AG09309 (cell line): ENCODE measurements at regions not wholly inside any gene's neighbourhood (a gene's known extent, or its start where the extent isn't known, plus 50 kb on each side); places are given as distances from the start of the nearest gene placed in this dataset.

Source experiments
- DNase-seq: peaks from one replicate; pipeline ENCODE4 v3.0.0-alpha.2; 2010; ENCODE audit warnings: low read depth
- H3K4me3 ChIP-seq: 2 replicates; pipeline ENCODE4 v1.5.1; 2011; ENCODE audit warnings: mild to moderate bottlenecking, low read depth, low read length, moderate library complexity; ENCODE audit not compliant: control insufficient read depth
- CTCF ChIP-seq: IDR thresholded peaks from 2 replicates; pipeline ENCODE4 v1.5.1; 2011; ENCODE audit warnings: mild to moderate bottlenecking, low read depth, low read length, inconsistent platforms; ENCODE audit not compliant: insufficient read depth, control insufficient read depth; ENCODE audit errors: missing control alignments

GRCh38 chr3:135558150-135558783, 407.3 kb upstream of the PPP2R3A start:
- no peak for TF ChIP-seq CTCF
- DNase-seq: no peak
- H3K4me3 ChIP-seq: no peak overlapping the region

- DNase-seq: no peak
- H3K4me3 ChIP-seq: no peak overlapping the region
- no peak for TF ChIP-seq CTCF
Measured at GRCh38 chr3:135558906-135559305, 406.6 kb upstream of the PPP2R3A start.

GRCh38 chr3:135559802-135560201, 405.7 kb upstream of the PPP2R3A start:
- no peak for TF ChIP-seq CTCF
- no peak overlapping the region for H3K4me3 ChIP-seq
- DNase-seq: no peak

GRCh38 chr3:135560847-135561246, 404.7 kb upstream of the PPP2R3A start:
- no peak for TF ChIP-seq CTCF

GRCh38 chr3:135564696-135565095, 400.8 kb upstream of the PPP2R3A start:
- no peak for TF ChIP-seq CTCF
- no peak for DNase-seq
- no peak overlapping the region for H3K4me3 ChIP-seq

More at GRCh38 chr3:135560847-135561246, 404.7 kb upstream of the PPP2R3A start:
- DNase-seq: no peak
- H3K4me3 ChIP-seq: no peak overlapping the region

GRCh38 chr3:135565546-135565945, 400.0 kb upstream of the PPP2R3A start:
- no peak for TF ChIP-seq CTCF
- DNase-seq: no peak
- no peak overlapping the region for H3K4me3 ChIP-seq
